GM10266 (cell line): ENCODE measurements at regions not wholly inside any gene's neighbourhood (a gene's known extent, or its start where the extent isn't known, plus 50 kb on each side); places are given as distances from the start of the nearest gene placed in this dataset.

Source experiments
- DNase-seq: peaks from one replicate; pipeline ENCODE4 v3.0.0; 2012; ENCODE audit errors: extremely low spot score
- CTCF ChIP-seq: IDR thresholded peaks from 2 replicates; pipeline ENCODE4 v1.5.1; 2012; ENCODE audit warnings: mild to moderate bottlenecking, low read depth; ENCODE audit not compliant: control insufficient read depth, insufficient read depth; ENCODE audit errors: missing control alignments

GRCh38 chr19:30105727-30106126, 163.7 kb downstream of the URI1 start:
- DNase-seq: no peak
- no peak for TF ChIP-seq CTCF

GRCh38 chr19:30106417-30107095, 164.5 kb downstream of the URI1 start:
- DNase-seq: no peak
- TF ChIP-seq CTCF: no peak

DNA sequence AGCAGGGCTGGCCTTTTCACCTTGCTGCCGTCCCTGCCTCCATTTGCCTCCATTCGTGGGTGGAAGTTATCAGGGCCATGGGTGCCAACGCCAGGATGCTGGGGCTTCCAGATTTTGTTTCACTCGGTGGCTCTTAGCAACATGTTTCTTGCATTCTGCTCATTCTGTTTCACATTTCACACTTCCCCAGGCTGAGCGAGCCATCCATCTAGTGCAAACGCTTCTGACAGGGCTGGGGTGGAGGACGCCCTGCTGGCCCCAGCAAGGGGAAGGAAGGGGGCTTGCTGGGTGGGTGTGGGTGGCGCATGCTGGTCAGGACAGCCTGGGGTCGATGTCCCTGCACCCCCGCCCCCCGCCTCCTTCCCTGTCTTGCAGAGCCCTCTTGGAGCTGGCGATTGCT, 165.2 kb downstream of the URI1 start:
- no peak for DNase-seq
- TF ChIP-seq CTCF: no peak

GRCh38 chr19:30109565-30109964, 167.5 kb downstream of the URI1 start:
- no peak for TF ChIP-seq CTCF
- DNase-seq: no peak

GRCh38 chr19:30111021-30111855, 169.2 kb downstream of the URI1 start:
- DNase-seq: no peak
- TF ChIP-seq CTCF: no peak

DNA sequence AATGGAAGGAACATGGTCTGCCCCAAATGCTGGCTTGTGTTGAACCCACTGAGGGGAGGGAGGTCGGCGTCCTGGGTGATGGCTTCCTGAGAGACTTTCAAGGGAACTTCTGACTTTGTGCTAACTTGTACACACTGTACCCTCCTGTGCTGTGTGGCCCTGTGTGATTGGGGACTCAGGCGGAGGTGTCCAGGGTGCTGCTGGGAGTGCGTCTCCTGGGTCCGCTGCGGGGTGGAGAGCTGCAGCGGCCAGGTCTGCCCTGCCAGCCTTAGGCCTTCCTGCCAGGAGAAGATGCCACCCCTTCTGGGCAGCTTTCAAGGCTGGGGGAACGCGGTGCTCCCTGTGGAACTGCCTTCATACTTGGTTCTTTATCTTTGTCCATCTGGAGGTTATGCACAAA, 170.1 kb downstream of the URI1 start:
- no peak for TF ChIP-seq CTCF

DNA sequence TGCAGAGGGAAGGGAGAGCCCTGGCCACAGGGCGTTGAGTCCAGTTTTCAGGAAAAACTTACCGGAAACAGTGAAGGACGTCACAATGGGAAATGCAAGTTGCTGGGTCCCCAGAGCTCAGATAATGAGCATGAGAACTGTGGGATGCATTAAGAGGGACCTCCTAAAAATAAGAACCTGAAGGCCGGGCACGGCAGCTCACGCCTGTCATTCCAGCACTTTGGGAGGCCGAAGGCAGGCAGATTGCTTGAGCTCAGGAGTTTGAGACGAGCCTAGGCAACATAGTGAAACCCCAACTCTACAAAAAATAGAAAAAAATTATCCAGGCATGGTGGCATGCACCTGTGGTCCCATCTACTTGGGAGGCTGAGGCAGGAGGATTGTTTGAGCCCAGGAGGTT, 170.6 kb downstream of the URI1 start:
- no peak for DNase-seq
- TF ChIP-seq CTCF: no peak

More for the DNA sequence above, 170.1 kb downstream of the URI1 start:
- DNase-seq: no peak
